ENCODE measurements at regions not wholly inside any gene's neighbourhood (a gene's known extent, or its start where the extent isn't known, plus 50 kb on each side); places are given as distances from the start of the nearest gene placed in this dataset.
"Not testable (repeated sequence)": the region's sequence is repeated elsewhere in the genome, so short reads cannot be mapped to it uniquely, and the experiment has no call there.

GRCh38 chr11:80943226-80943625, 1502.4 kb upstream of the TENM4 start:
- H3K4me3 ChIP-seq (replicated peaks; ENCODE audit: low read depth, low read length): no peak overlapping the region
- TF ChIP-seq CTCF (IDR thresholded peaks at IDR 0.05; ENCODE audit: low read depth, low read length, missing control alignments): no peak
- no peak for DNase-seq (ENCODE audit: extremely low read depth, low read depth)

GRCh38 chr11:80937842-80938241, 1497.0 kb upstream of the TENM4 start:
- no peak for TF ChIP-seq CTCF (IDR thresholded peaks at IDR 0.05; ENCODE audit: low read depth, low read length, missing control alignments)
- H3K4me3 ChIP-seq (replicated peaks; ENCODE audit: low read depth, low read length): no peak overlapping the region
- DNase-seq (ENCODE audit: extremely low read depth, low read depth): no peak

- no peak for DNase-seq (ENCODE audit: extremely low read depth, low read depth)
- no peak for TF ChIP-seq CTCF (IDR thresholded peaks at IDR 0.05; ENCODE audit: low read depth, low read length, missing control alignments)
- H3K4me3 ChIP-seq (replicated peaks; ENCODE audit: low read depth, low read length): no peak overlapping the region
Observed at GRCh38 chr11:80930038-80930437, 1489.2 kb upstream of the TENM4 start.

GRCh38 chr11:80929031-80929805, 1488.4 kb upstream of the TENM4 start:
- TF ChIP-seq CTCF (IDR thresholded peaks at IDR 0.05; ENCODE audit: low read depth, low read length, missing control alignments): no peak
- no peak for DNase-seq (ENCODE audit: extremely low read depth, low read depth)

GRCh38 chr11:80925321-80925720, 1484.5 kb upstream of the TENM4 start:
- no peak for DNase-seq (ENCODE audit: extremely low read depth, low read depth)
- no peak for TF ChIP-seq CTCF (IDR thresholded peaks at IDR 0.05; ENCODE audit: low read depth, low read length, missing control alignments)
- no peak overlapping the region for H3K4me3 ChIP-seq (replicated peaks; ENCODE audit: low read depth, low read length)

More at GRCh38 chr11:80929031-80929805, 1488.4 kb upstream of the TENM4 start:
- H3K4me3 ChIP-seq (replicated peaks; ENCODE audit: low read depth, low read length): no peak overlapping the region

GRCh38 chr11:80921310-80921709, 1480.5 kb upstream of the TENM4 start:
- not testable (repeated sequence) for H3K4me3 ChIP-seq (replicated peaks; ENCODE audit: low read depth, low read length); DNase-seq (ENCODE audit: extremely low read depth, low read depth)

GRCh38 chr11:80916173-80916798, 1475.5 kb upstream of the TENM4 start:
- DNase-seq (ENCODE audit: extremely low read depth, low read depth): no peak
- no peak for TF ChIP-seq CTCF (IDR thresholded peaks at IDR 0.05; ENCODE audit: low read depth, low read length, missing control alignments)

More at GRCh38 chr11:80916173-80916798, 1475.5 kb upstream of the TENM4 start:
- H3K4me3 ChIP-seq (replicated peaks; ENCODE audit: low read depth, low read length): no peak overlapping the region

All from HFF-Myc (cell line).